ENCODE measurements at regions not wholly inside any gene's neighbourhood (a gene's known extent, or its start where the extent isn't known, plus 50 kb on each side); places are given as distances from the start of the nearest gene placed in this dataset.

DNA sequence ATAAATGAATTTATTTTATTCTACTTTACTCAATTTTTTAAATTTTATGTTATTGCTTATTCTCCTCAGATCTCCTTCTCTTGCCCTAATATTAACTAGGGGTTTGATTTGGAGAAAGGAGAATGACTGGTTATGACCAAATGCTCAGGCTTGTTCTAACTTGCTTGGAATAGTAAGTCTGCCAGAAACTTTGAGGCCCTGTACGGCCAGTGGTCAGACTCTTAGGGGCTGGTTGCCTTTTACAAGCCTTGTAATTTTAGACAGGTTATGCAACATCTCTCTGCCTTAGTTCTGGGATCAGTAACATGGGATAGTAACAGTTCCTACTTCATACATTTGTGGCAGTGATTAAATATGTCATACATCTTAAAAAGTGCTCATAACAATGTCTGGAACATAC, 279.5 kb downstream of the DUSP10 start:
- TF ChIP-seq, protein P1, sequence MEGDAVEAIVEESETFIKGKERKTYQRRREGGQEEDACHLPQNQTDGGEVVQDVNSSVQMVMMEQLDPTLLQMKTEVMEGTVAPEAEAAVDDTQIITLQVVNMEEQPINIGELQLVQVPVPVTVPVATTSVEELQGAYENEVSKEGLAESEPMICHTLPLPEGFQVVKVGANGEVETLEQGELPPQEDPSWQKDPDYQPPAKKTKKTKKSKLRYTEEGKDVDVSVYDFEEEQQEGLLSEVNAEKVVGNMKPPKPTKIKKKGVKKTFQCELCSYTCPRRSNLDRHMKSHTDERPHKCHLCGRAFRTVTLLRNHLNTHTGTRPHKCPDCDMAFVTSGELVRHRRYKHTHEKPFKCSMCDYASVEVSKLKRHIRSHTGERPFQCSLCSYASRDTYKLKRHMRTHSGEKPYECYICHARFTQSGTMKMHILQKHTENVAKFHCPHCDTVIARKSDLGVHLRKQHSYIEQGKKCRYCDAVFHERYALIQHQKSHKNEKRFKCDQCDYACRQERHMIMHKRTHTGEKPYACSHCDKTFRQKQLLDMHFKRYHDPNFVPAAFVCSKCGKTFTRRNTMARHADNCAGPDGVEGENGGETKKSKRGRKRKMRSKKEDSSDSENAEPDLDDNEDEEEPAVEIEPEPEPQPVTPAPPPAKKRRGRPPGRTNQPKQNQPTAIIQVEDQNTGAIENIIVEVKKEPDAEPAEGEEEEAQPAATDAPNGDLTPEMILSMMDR (IDR thresholded peaks at IDR 0.05): no peak

DNA sequence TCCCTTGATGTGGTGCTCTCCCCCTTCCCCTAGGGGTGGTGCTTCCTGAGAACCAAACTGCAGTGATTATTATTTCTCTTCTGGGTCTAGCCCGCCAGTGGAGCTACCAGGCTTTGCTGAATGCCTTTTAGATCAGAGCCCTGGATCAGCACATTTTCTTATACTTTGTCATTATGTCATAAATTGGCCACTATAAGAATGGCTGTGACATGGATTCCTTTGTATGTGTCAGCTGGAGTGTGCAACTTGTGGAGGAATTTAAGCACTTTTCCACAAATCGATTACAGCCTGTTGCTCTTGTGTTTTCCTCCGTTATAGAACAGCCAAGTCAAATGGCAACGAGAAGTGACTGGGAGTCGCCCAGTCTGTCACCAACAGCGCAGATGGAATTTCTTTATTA, 273.3 kb downstream of the DUSP10 start:
- H3K9me3 ChIP-seq: peaks cover 0 to 8% (median 5%) of the 10 kb centered on the region in 3 donors
- no peak overlapping the region for H3K4me3 ChIP-seq
- no peak overlapping the region for H3K27ac ChIP-seq
- DNase-seq: no peak
- intact Hi-C loops (cut with DNase I; ENCODE audit: low total_unique reads): no loop called here
- no peaks in the 10 kb centered on the region for H3K4me1 ChIP-seq
- peaks cover 0 to 5% of the 10 kb centered on the region in 2 donors for H3K27me3 ChIP-seq
- TF ChIP-seq, protein P1 (IDR thresholded peaks at IDR 0.05): no peak
- no peaks in the 10 kb centered on the region for H3K36me3 ChIP-seq

More for the DNA sequence above, 279.5 kb downstream of the DUSP10 start:
- Histone ChIP-seq H3K4me3 (no peak overlapping the region), H3K4me1 (no peaks in the 10 kb centered on the region), H3K27me3 (no peaks in the 10 kb centered on the region), H3K36me3 (no peaks in the 10 kb centered on the region), H3K27ac (no peak overlapping the region), H3K9me3 (no peaks in the 10 kb centered on the region)
- no peak for DNase-seq
- intact Hi-C loops (cut with DNase I; ENCODE audit: low total_unique reads): no loop called here

DNA sequence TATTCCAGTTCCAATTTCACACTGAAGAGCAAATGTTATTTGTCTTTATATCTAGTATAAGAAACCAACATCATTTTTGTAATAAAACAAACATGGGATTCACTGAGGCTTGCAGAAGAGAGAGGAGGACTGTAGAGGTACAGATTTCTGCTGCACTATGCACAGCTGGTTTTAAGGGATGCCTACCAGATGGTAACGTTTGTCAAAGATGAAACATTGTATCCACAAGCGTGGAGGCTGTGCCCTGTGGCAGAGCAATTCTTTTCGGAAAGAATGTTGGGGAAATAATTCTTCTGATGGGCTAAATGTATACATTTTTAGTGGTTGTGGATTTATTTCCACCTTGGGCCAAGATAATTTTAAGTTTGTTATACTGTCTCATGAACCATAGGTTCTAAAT, 272.4 kb downstream of the DUSP10 start:
- TF ChIP-seq, protein P1 (IDR thresholded peaks at IDR 0.05): no peak
- Histone ChIP-seq H3K36me3 (no peaks in the 10 kb centered on the region), H3K9me3 (peaks cover 0 to 8% (median 5%) of the 10 kb centered on the region in 3 donors), H3K27ac (no peak overlapping the region), H3K27me3 (peaks cover 0 to 5% of the 10 kb centered on the region in 2 donors), H3K4me3 (no peak overlapping the region), H3K4me1 (no peaks in the 10 kb centered on the region)
- no peak for DNase-seq
- intact Hi-C loops (cut with DNase I; ENCODE audit: low total_unique reads): no loop called here

DNA sequence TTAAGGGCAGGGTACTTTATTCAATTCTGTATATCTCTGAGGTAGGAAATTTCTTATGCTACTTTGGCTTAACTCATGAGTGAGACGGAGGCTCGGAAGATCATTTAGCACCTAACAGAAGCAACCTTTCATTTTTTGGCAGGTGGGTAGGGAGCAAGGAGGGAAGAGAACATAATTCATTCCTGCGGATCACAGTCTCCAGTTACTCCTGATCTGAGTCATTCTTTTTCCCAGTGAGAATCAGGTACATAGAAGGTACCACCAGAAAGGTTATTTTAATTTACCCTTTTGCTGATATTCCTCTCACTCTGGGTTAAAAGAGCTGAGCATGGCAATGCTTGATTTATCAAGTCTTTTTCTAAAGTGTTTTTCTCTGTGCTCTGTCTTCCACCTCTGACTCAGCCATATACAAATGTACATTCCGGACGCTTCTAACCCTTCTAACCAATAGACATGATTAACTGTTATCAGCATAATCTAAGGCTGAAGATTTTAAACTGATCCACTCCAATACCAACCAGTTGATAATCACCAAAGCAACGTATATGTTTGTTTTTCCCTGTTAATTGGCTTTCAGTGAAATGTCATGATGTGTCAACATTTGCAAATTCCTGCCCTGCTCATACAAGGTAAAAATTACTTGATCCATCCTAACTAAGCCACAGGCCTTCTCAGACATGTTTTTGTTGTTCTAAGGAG, 271.7 kb downstream of the DUSP10 start:
- Histone ChIP-seq H3K4me1 (no peaks in the 10 kb centered on the region), H3K27ac (no peak overlapping the region), H3K27me3 (peaks cover 0 to 5% of the 10 kb centered on the region in 2 donors), H3K9me3 (peaks cover 0 to 8% (median 5%) of the 10 kb centered on the region in 3 donors), H3K36me3 (no peaks in the 10 kb centered on the region), H3K4me3 (no peak overlapping the region)
- intact Hi-C loops (cut with DNase I; ENCODE audit: low total_unique reads): loop anchor here (10.0 kb wide), 1 partner anchor 985 kb away; no protein-coding TSS in a partner anchor
- TF ChIP-seq, protein P1 (IDR thresholded peaks at IDR 0.05): no peak
- DNase-seq: no peak

DNA sequence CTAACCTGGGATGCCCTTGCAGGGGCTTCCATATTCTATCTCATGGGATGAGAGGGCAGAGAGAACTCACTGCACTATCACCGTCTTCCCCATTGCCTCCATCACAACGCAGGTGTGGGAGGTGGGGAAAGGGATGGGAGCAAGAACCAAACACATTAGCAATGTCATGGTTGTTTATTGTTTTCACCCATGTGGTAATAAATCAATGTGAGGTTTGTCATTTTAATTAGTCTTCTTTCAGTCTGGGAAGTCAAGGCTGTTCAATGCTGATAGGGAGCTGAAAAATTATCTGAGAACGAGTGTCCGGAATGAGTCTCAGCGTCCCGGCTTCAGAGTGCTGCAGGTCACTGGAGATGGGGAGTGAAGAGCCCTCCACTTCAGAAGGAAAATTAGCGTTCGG, 268.5 kb downstream of the DUSP10 start:
- Histone ChIP-seq H3K27ac (no peak overlapping the region), H3K4me1 (no peaks in the 10 kb centered on the region), H3K9me3 (peaks cover 0 to 4% (median 2%) of the 10 kb centered on the region in 3 donors), H3K36me3 (no peaks in the 10 kb centered on the region), H3K4me3 (no peak overlapping the region), H3K27me3 (peaks cover 0 to 5% of the 10 kb centered on the region in 2 donors)
- TF ChIP-seq, protein P1 (IDR thresholded peaks at IDR 0.05): no peak
- no peak for DNase-seq
- intact Hi-C loops (cut with DNase I; ENCODE audit: low total_unique reads): loop anchor here (10.0 kb wide), 1 partner anchor 981 kb away; no protein-coding TSS in a partner anchor
